Bronchial epithelial cell (primary cell): ENCODE measurements at regions not wholly inside any gene's neighbourhood (a gene's known extent, or its start where the extent isn't known, plus 50 kb on each side); places are given as distances from the start of the nearest gene placed in this dataset.

ENCODE experiments used
- DNase-seq: peaks from one replicate; pipeline ENCODE4 v3.0.0-alpha.2; 2010; ENCODE audit warnings: low read depth
- FAIRE-seq: peaks from 2 replicates; lab custom pipeline; 2011; peaks lifted over from hg19 to GRCh38; lab: Jason Lieb, UNC
- H3K27me3 ChIP-seq: 2 replicates; pipeline ENCODE4 v1.5.1; 2011; ENCODE audit warnings: low read length; ENCODE audit not compliant: control insufficient read depth, insufficient read depth
- H3K36me3 ChIP-seq: 2 replicates; pipeline ENCODE4 v1.5.1; 2011; ENCODE audit warnings: low read length; ENCODE audit not compliant: control insufficient read depth, insufficient read depth
- H3K4me3 ChIP-seq: 2 replicates; pipeline ENCODE4 v1.5.1; 2011; ENCODE audit warnings: mild to moderate bottlenecking, low read depth, low read length, control low read depth
- CTCF ChIP-seq: IDR thresholded peaks from 2 replicates; pipeline ENCODE4 v1.5.1; 2011; ENCODE audit warnings: mild to moderate bottlenecking, moderate library complexity, low read length, control low read depth, inconsistent platforms; ENCODE audit not compliant: insufficient read depth, severe bottlenecking

DNA sequence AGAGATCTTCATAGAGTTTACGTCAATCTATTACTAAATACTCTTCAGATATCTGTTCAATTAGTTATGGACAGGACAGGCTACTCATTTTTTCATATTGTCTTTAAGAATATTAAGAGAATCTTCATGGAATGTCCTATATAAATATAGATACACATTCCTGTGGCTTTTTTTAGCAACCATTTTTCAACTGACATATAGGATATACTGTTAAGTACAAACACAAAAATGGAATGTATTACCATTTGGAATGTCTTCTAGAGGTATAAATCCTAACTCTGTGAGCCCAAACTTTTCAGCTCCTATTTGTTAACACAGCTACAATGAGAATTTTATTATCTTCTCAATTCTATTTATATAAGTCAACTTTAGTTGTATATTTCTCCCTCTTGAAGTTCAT is 239.6 kb upstream of the DEFB112 start:
- no peak for DNase-seq
- no peaks in the 10 kb centered on the region for H3K27me3 ChIP-seq
- FAIRE-seq, result no peak

DNA sequence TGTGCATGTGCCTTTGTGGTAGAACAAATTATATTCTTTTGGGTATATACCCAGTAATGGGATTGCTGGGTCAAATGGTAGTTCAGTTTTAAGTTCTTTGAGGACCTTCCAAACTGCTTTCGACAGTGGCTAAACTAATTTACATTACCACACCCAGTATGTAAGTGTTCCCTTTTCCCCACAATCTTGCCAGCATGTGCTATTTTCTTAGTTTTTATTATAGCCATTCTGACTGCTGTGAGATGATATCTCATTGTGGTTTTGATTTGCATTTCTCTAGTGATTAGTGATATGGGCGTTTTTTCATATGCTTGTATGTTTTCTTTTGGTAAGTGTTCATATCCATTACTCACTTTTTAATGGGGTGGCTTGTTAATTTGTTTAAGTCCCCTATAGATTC is 251.6 kb upstream of the DEFB112 start:
- H3K27me3 ChIP-seq, result no peaks in the 10 kb centered on the region
- no peak for FAIRE-seq
- H3K4me3 ChIP-seq, result no peak overlapping the region
- no peak for DNase-seq
- TF ChIP-seq CTCF, result no peak
- H3K36me3 ChIP-seq, result no peaks in the 10 kb centered on the region

More for the DNA sequence above, 239.6 kb upstream of the DEFB112 start:
- H3K4me3 ChIP-seq, result no peak overlapping the region
- H3K36me3 ChIP-seq, result no peaks in the 10 kb centered on the region
- TF ChIP-seq CTCF, result no peak

DNA sequence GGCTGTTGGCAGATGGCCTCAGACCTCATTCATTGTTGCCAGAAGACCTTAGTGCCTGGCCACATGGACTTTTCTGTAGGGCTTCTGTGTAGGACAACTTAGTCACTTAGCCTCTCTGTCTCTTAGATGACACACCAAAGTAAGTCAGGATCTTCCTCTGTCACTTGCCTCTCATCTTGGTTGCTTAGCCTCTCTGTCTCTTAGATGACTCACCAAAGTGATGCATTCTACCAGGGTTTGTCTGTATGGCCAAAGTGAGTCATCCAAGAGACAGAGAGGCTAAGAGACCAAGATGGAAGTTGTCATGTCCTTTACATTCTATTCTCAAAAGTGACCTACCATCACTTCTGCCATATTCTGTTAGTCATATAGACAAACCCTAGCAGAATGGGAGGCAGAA is 255.9 kb upstream of the DEFB112 start:
- Histone ChIP-seq H3K27me3 (no peaks in the 10 kb centered on the region), H3K36me3 (no peaks in the 10 kb centered on the region), H3K4me3 (no peak overlapping the region)
- TF ChIP-seq CTCF, result no peak
- DNase-seq (no peak), FAIRE-seq (no peak)

GRCh38 chr6:50318536-50318935 is 268.8 kb upstream of the DEFB112 start:
- no peaks in the 10 kb centered on the region for H3K27me3 ChIP-seq
- no peak overlapping the region for H3K4me3 ChIP-seq
- no peak for TF ChIP-seq CTCF
- no peak for FAIRE-seq
- DNase-seq, result no peak
- H3K36me3 ChIP-seq, result no peaks in the 10 kb centered on the region

DNA sequence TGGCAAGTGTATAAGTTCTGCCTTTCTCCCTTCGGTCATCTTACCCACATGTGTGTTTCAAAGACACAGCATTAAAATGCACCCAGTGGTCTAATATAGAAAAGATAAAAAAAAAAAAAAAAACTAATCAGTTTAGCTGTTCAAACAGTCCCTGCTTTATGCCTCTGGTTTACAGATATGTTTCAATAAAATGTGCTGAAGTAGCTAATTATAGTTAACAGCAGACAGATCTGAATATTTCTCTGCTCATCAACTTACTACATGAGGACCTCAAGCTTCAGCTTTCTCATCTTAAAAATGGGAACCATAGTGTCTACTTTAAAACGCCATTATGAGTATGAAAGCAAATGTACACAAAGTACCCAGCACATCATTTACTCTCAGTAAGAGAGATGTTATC is 280.6 kb upstream of the DEFB112 start:
- H3K4me3 ChIP-seq, result no peak overlapping the region
- TF ChIP-seq CTCF, result no peak
- no peak for FAIRE-seq
- no peaks in the 10 kb centered on the region for H3K27me3 ChIP-seq
- DNase-seq, result no peak
- no peaks in the 10 kb centered on the region for H3K36me3 ChIP-seq

DNA sequence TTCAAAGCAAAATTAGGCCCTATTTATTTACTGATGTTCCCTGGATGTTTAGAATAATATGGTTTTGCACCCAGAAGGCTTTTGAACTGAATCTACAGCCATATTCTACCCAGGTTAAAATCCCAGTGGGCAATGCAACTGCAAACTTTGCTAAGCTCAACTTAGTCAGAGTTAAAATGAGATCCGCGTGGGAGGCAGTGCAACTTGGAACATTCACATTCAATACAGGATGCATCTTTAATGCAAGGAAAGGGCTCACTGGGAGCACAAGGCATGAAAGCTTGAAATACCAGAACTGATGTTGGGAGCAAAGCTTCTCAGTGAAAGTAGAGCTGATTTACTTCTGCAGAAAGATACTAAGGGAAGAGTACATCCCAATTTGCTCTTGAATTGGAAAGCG is 281.2 kb upstream of the DEFB112 start:
- DNase-seq, result no peak
- Histone ChIP-seq H3K27me3 (no peaks in the 10 kb centered on the region), H3K36me3 (no peaks in the 10 kb centered on the region), H3K4me3 (no peak overlapping the region)
- no peak for FAIRE-seq
- TF ChIP-seq CTCF, result no peak
